Testis (tissue), 2 donors: ENCODE measurements at regions not wholly inside any gene's neighbourhood (a gene's known extent, or its start where the extent isn't known, plus 50 kb on each side); places are given as distances from the start of the nearest gene placed in this dataset.

Experiments
- DNase-seq: peaks from one replicate; pipeline ENCODE4 v3.0.0-alpha.2; 2019
- H3K27ac ChIP-seq, 2 donors: fragments of 200-600 bp; sonication (generic); one replicate each; pipeline ENCODE4 v1.5.1; 2019
- H3K27me3 ChIP-seq: fragments of 200-600 bp; sonication (generic); one replicate; pipeline ENCODE4 v1.5.1; 2019
- H3K36me3 ChIP-seq: fragments of 200-600 bp; sonication (generic); one replicate; pipeline ENCODE4 v1.5.1; 2017; ENCODE audit warnings: low read depth; ENCODE audit errors: missing control alignments
- H3K4me1 ChIP-seq: fragments of 200-600 bp; sonication (generic); one replicate; pipeline ENCODE4 v1.5.1; 2019
- H3K4me3 ChIP-seq, 2 donors: fragments of 200-600 bp; sonication (generic); one replicate each; pipeline ENCODE4 v1.5.1; 2017 to 2019
- H3K9me3 ChIP-seq: fragments of 200-600 bp; sonication (generic); one replicate; pipeline ENCODE4 v1.5.1; 2017
- CTCF ChIP-seq, 3 experiments: fragments of 450-650 bp in 2 of 3; fragments of 200-600 bp in 1 of 3; sonication (generic) in 1 of 3; IDR thresholded peaks; one replicate each; pipeline ENCODE4 v1.5.1; 2016 to 2019; ENCODE audit warnings: antibody characterized with exemption in 3 of 3, mild to moderate bottlenecking in 2 of 3, moderate library complexity in 1 of 3
- POLR2A ChIP-seq: fragments of 450-650 bp; IDR thresholded peaks from one replicate; pipeline ENCODE4 v1.6.1; 2017; ENCODE audit warnings: antibody characterized with exemption, mild to moderate bottlenecking, moderate library complexity
- WGBS, 2 donors: methylation state at CpG; one replicate each; pipeline ENCODE4 v1.1.5; 2018; 5-methylcytosine and 5-hydroxymethylcytosine counted together
- intact Hi-C: fragments of 100-400 bp; cut with DNase I; formaldehyde crosslinking; loops from one replicate; pipeline ENCODE4 v1.15.1; 2023; ENCODE audit warnings: low total_unique reads

- H3K27me3 ChIP-seq = no peaks in the 10 kb centered on the region
- no peaks in the 10 kb centered on the region for H3K4me1 ChIP-seq
- intact Hi-C loops = no loop called here
- TF ChIP-seq CTCF (IDR thresholded peaks at IDR 0.05) (no peak), POLR2A (no peak)
- no peaks in the 10 kb centered on the region for H3K9me3 ChIP-seq
- no peak for DNase-seq
- H3K27ac ChIP-seq = no peak overlapping the region
- H3K4me3 ChIP-seq = no peak overlapping the region
- WGBS, 2 donors = 84 to 90% methylated on average over 5 to 6 of the region's 6 CpGs
- H3K36me3 ChIP-seq = no peaks in the 10 kb centered on the region
Observed at GRCh38 chr5:94045839-94046782, 304.7 kb upstream of the POU5F2 start.

GRCh38 chr5:94043311-94043710 lies 301.9 kb upstream of the POU5F2 start:
- Histone ChIP-seq H3K27me3 (no peaks in the 10 kb centered on the region), H3K9me3 (no peaks in the 10 kb centered on the region), H3K36me3 (no peaks in the 10 kb centered on the region), H3K4me1 (no peaks in the 10 kb centered on the region), H3K27ac (no peak overlapping the region), H3K4me3 (no peak overlapping the region)
- intact Hi-C loops = no loop called here
- DNase-seq = no peak
- TF ChIP-seq CTCF (IDR thresholded peaks at IDR 0.05) (no peak), POLR2A (no peak)

- Histone ChIP-seq H3K27ac (no peak overlapping the region), H3K27me3 (no peaks in the 10 kb centered on the region), H3K4me3 (no peak overlapping the region), H3K9me3 (no peaks in the 10 kb centered on the region), H3K4me1 (no peaks in the 10 kb centered on the region), H3K36me3 (no peaks in the 10 kb centered on the region)
- WGBS, 2 donors = 91 to 93% methylated on average over 7 of the region's 7 CpGs
- TF ChIP-seq POLR2A (no peak), CTCF (IDR thresholded peaks at IDR 0.05) (no peak)
- no peak for DNase-seq
- intact Hi-C loops = no loop called here
Observed at GRCh38 chr5:94040591-94041148, 299.3 kb upstream of the POU5F2 start.

DNA sequence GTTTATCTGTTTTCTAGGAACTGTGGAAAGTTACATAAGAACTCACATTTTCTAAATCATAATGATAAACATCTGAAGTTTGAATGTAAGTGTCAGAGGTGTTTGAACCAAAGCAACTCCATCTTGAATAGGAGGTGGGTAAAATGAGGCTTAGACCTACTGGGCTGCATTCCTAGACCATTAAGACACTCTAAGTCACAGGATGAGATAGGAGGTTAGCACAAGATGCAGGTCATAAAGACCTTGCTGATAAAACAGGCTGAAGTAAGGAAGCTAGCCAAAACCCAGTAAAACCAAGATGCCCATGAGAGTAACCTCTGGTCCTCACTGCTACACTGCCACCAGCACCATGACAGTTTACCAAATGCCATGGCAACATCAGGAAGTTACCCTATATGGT lies 297.7 kb upstream of the POU5F2 start:
- Histone ChIP-seq H3K27ac (no peak overlapping the region), H3K4me3 (no peak overlapping the region), H3K4me1 (no peaks in the 10 kb centered on the region), H3K27me3 (no peaks in the 10 kb centered on the region), H3K9me3 (no peaks in the 10 kb centered on the region), H3K36me3 (no peaks in the 10 kb centered on the region)
- no peak for DNase-seq
- TF ChIP-seq CTCF (IDR thresholded peaks at IDR 0.05) = no peak
- TF ChIP-seq POLR2A = no peak
- intact Hi-C loops = no loop called here

DNA sequence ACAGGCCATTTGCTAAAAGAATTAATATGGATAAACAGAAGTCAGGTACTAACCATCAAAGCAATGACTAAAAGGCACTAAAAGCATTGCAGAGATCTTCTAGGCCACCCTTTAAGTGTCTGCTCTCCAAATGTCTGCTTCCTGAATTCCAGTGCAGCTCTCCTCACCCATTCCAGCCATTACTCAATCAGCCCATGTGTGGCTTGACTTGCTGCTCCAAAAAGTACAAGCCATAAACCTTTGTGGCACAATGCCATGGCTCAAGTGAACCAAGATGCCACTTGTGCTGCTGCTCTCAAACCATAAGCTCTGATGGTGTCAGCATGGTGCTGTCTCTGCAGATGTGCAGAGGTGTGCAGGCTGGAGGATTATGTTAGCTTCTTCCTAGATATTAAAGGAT lies 290.2 kb upstream of the POU5F2 start:
- TF ChIP-seq POLR2A (no peak), CTCF (IDR thresholded peaks at IDR 0.05) (no peak)
- Histone ChIP-seq H3K4me1 (no peaks in the 10 kb centered on the region), H3K27ac (no peak overlapping the region), H3K27me3 (no peaks in the 10 kb centered on the region), H3K4me3 (no peak overlapping the region), H3K9me3 (no peaks in the 10 kb centered on the region), H3K36me3 (no peaks in the 10 kb centered on the region)
- no peak for DNase-seq
- intact Hi-C loops = no loop called here
